ENCODE measurements at regions not wholly inside any gene's neighbourhood (a gene's known extent, or its start where the extent isn't known, plus 50 kb on each side); places are given as distances from the start of the nearest gene placed in this dataset.
"Not testable (repeated sequence)": the region's sequence is repeated elsewhere in the genome, so short reads cannot be mapped to it uniquely, and the experiment has no call there.

- Histone ChIP-seq H3K27me3 (no peaks in the 10 kb centered on the region), H3K4me1 (no peaks in the 10 kb centered on the region), H3K36me3 (no peaks in the 10 kb centered on the region), H3K4me3 (no peak overlapping the region), H3K9me3 (no peaks in the 10 kb centered on the region), H3K27ac (no peak overlapping the region)
- intact Hi-C loops (cut with DNase I) = no loop called here
- TF ChIP-seq POLR2A (IDR thresholded peaks at IDR 0.05) = no peak
- TF ChIP-seq CTCF (IDR thresholded peaks at IDR 0.05) = no peak
- no peak for DNase-seq
- 50% methylated on average over 6 of the region's 6 CpGs for WGBS (ENCODE audit: insufficient coverage, low coverage, low lambda C conversion rate, missing lambda C conversion rate)
- no peak for ATAC-seq
Observed at GRCh38 chr17:69677130-69677529, 262.6 kb downstream of the MAP2K6 start.

GRCh38 chr17:69678206-69678605 lies 263.7 kb downstream of the MAP2K6 start:
- Histone ChIP-seq H3K4me3 (no peak overlapping the region), H3K9me3 (no peaks in the 10 kb centered on the region), H3K36me3 (no peaks in the 10 kb centered on the region), H3K27me3 (no peaks in the 10 kb centered on the region), H3K27ac (no peak overlapping the region), H3K4me1 (no peaks in the 10 kb centered on the region)
- TF ChIP-seq CTCF (IDR thresholded peaks at IDR 0.05) (no peak), POLR2A (IDR thresholded peaks at IDR 0.05) (no peak)
- intact Hi-C loops (cut with DNase I) = no loop called here
- 37% methylated on average over 2 of the region's 2 CpGs for WGBS (ENCODE audit: insufficient coverage, low coverage, low lambda C conversion rate, missing lambda C conversion rate)
- DNase-seq (no peak), ATAC-seq (no peak)

GRCh38 chr17:69679829-69680228 lies 265.3 kb downstream of the MAP2K6 start:
- TF ChIP-seq CTCF (IDR thresholded peaks at IDR 0.05) (no peak), POLR2A (IDR thresholded peaks at IDR 0.05) (no peak)
- Histone ChIP-seq H3K4me3 (no peak overlapping the region), H3K27me3 (no peaks in the 10 kb centered on the region), H3K27ac (no peak overlapping the region), H3K36me3 (no peaks in the 10 kb centered on the region), H3K9me3 (no peaks in the 10 kb centered on the region), H3K4me1 (no peaks in the 10 kb centered on the region)
- 81% methylated on average over 5 of the region's 5 CpGs for WGBS (ENCODE audit: insufficient coverage, low coverage, low lambda C conversion rate, missing lambda C conversion rate)
- no peak for DNase-seq
- intact Hi-C loops (cut with DNase I) = no loop called here
- ATAC-seq = no peak

GRCh38 chr17:69684251-69684650 lies 269.8 kb downstream of the MAP2K6 start:
- Histone ChIP-seq H3K4me3 (no peak overlapping the region), H3K27ac (no peak overlapping the region), H3K9me3 (no peaks in the 10 kb centered on the region), H3K4me1 (no peaks in the 10 kb centered on the region), H3K27me3 (no peaks in the 10 kb centered on the region), H3K36me3 (no peaks in the 10 kb centered on the region)
- intact Hi-C loops (cut with DNase I) = no loop called here
- WGBS (ENCODE audit: insufficient coverage, low coverage, low lambda C conversion rate, missing lambda C conversion rate) = 38% methylated on average over 2 of the region's 2 CpGs
- TF ChIP-seq CTCF (IDR thresholded peaks at IDR 0.05) (no peak), POLR2A (IDR thresholded peaks at IDR 0.05) (no peak)
- ATAC-seq (no peak), DNase-seq (no peak)

GRCh38 chr17:69685150-69685549 lies 270.7 kb downstream of the MAP2K6 start:
- H3K36me3 ChIP-seq; intact Hi-C loops (cut with DNase I); H3K9me3 ChIP-seq; H3K27ac ChIP-seq; H3K27me3 ChIP-seq; H3K4me1 ChIP-seq; H3K4me3 ChIP-seq; ATAC-seq; DNase-seq: not testable (repeated sequence)
